ENCODE measurements at regions not wholly inside any gene's neighbourhood (a gene's known extent, or its start where the extent isn't known, plus 50 kb on each side); places are given as distances from the start of the nearest gene placed in this dataset.

- no peak overlapping the region for H2AFZ ChIP-seq (ENCODE audit: low read depth, low read length)
- no peak for DNase-seq (ENCODE audit: low read depth)
- H3K4me1 ChIP-seq (ENCODE audit: insufficient read depth, low read length), result no peaks in the 10 kb centered on the region
- no peak overlapping the region for H3K27ac ChIP-seq (ENCODE audit: low read depth, low read length)
- H3K4me3 ChIP-seq (ENCODE audit: insufficient read depth, low read depth, low read length), result no peak overlapping the region
- H3K9me3 Mint-ChIP-seq (ENCODE audit: unreplicated experiment), result peaks cover 8% of the 10 kb centered on the region
- no peak for TF ChIP-seq EZH2 (IDR thresholded peaks at IDR 0.05; ENCODE audit: insufficient read depth, low read length)
- TF ChIP-seq CTCF (IDR thresholded peaks at IDR 0.05; ENCODE audit: insufficient read depth, low read depth, low read length), result no peak
- FAIRE-seq, result no peak
- no peaks in the 10 kb centered on the region for H3K36me3 Mint-ChIP-seq (ENCODE audit: low read depth, unreplicated experiment)
- H3K9ac ChIP-seq (ENCODE audit: low read length), result no peak overlapping the region
- no peaks in the 10 kb centered on the region for H3K27me3 Mint-ChIP-seq (ENCODE audit: low read depth, unreplicated experiment)
- H3K4me1 Mint-ChIP-seq (ENCODE audit: low read depth, unreplicated experiment), result no peaks in the 10 kb centered on the region
- H3K79me2 ChIP-seq (ENCODE audit: insufficient read depth, low read length), result no peaks in the 10 kb centered on the region
- H3K4me3 Mint-ChIP-seq (ENCODE audit: unreplicated experiment), result no peak overlapping the region
- H4K20me1 ChIP-seq (ENCODE audit: insufficient read depth, low read length), result no peaks in the 10 kb centered on the region
- H3K36me3 ChIP-seq (ENCODE audit: insufficient read depth, low read length), result no peaks in the 10 kb centered on the region
- H3K4me2 ChIP-seq (ENCODE audit: low read length), result no peak overlapping the region
- H3K27me3 ChIP-seq (ENCODE audit: insufficient read depth, low read length), result no peaks in the 10 kb centered on the region
- no peak overlapping the region for H3K27ac Mint-ChIP-seq (ENCODE audit: unreplicated experiment)
- no peaks in the 10 kb centered on the region for H3K9me3 ChIP-seq (ENCODE audit: insufficient read depth, low read depth, low read length)
Observed at GRCh38 chr12:29880987-29881386, 97.2 kb upstream of the TMTC1 start.

- no peak for TF ChIP-seq EZH2 (IDR thresholded peaks at IDR 0.05; ENCODE audit: insufficient read depth, low read length)
- no peak for TF ChIP-seq CTCF (IDR thresholded peaks at IDR 0.05; ENCODE audit: insufficient read depth, low read depth, low read length)
- H3K36me3 Mint-ChIP-seq (ENCODE audit: low read depth, unreplicated experiment), result no peaks in the 10 kb centered on the region
- no peak overlapping the region for H3K27ac Mint-ChIP-seq (ENCODE audit: unreplicated experiment)
- Histone ChIP-seq H4K20me1 (ENCODE audit: insufficient read depth, low read length) (no peaks in the 10 kb centered on the region), H2AFZ (ENCODE audit: low read depth, low read length) (no peak overlapping the region), H3K36me3 (ENCODE audit: insufficient read depth, low read length) (no peaks in the 10 kb centered on the region), H3K9me3 (ENCODE audit: insufficient read depth, low read depth, low read length) (no peaks in the 10 kb centered on the region), H3K9ac (ENCODE audit: low read length) (no peak overlapping the region), H3K79me2 (ENCODE audit: insufficient read depth, low read length) (no peaks in the 10 kb centered on the region), H3K4me2 (ENCODE audit: low read length) (no peak overlapping the region), H3K4me3 (ENCODE audit: insufficient read depth, low read depth, low read length) (no peak overlapping the region), H3K4me1 (ENCODE audit: insufficient read depth, low read length) (no peaks in the 10 kb centered on the region), H3K27me3 (ENCODE audit: insufficient read depth, low read length) (no peaks in the 10 kb centered on the region), H3K27ac (ENCODE audit: low read depth, low read length) (no peak overlapping the region)
- H3K4me1 Mint-ChIP-seq (ENCODE audit: low read depth, unreplicated experiment), result no peaks in the 10 kb centered on the region
- FAIRE-seq (no peak), DNase-seq (ENCODE audit: low read depth) (no peak)
- peaks cover 6% of the 10 kb centered on the region for H3K9me3 Mint-ChIP-seq (ENCODE audit: unreplicated experiment)
- no peak overlapping the region for H3K4me3 Mint-ChIP-seq (ENCODE audit: unreplicated experiment)
- no peaks in the 10 kb centered on the region for H3K27me3 Mint-ChIP-seq (ENCODE audit: low read depth, unreplicated experiment)
Observed at GRCh38 chr12:29879606-29880308, 96.0 kb upstream of the TMTC1 start.

- Histone ChIP-seq H2AFZ (ENCODE audit: low read depth, low read length) (no peak overlapping the region), H3K4me2 (ENCODE audit: low read length) (no peak overlapping the region), H3K9ac (ENCODE audit: low read length) (no peak overlapping the region), H3K4me3 (ENCODE audit: insufficient read depth, low read depth, low read length) (no peak overlapping the region), H4K20me1 (ENCODE audit: insufficient read depth, low read length) (no peaks in the 10 kb centered on the region), H3K9me3 (ENCODE audit: insufficient read depth, low read depth, low read length) (no peaks in the 10 kb centered on the region), H3K36me3 (ENCODE audit: insufficient read depth, low read length) (no peaks in the 10 kb centered on the region), H3K79me2 (ENCODE audit: insufficient read depth, low read length) (no peaks in the 10 kb centered on the region), H3K4me1 (ENCODE audit: insufficient read depth, low read length) (no peaks in the 10 kb centered on the region), H3K27ac (ENCODE audit: low read depth, low read length) (no peak overlapping the region), H3K27me3 (ENCODE audit: insufficient read depth, low read length) (no peaks in the 10 kb centered on the region)
- Mint-ChIP-seq H3K9me3 (ENCODE audit: unreplicated experiment) (peaks cover 3% of the 10 kb centered on the region), H3K4me1 (ENCODE audit: low read depth, unreplicated experiment) (no peaks in the 10 kb centered on the region), H3K4me3 (ENCODE audit: unreplicated experiment) (no peak overlapping the region), H3K27me3 (ENCODE audit: low read depth, unreplicated experiment) (no peaks in the 10 kb centered on the region), H3K36me3 (ENCODE audit: low read depth, unreplicated experiment) (no peaks in the 10 kb centered on the region), H3K27ac (ENCODE audit: unreplicated experiment) (no peak overlapping the region)
- FAIRE-seq (no peak), DNase-seq (ENCODE audit: low read depth) (no peak)
- TF ChIP-seq EZH2 (IDR thresholded peaks at IDR 0.05; ENCODE audit: insufficient read depth, low read length) (no peak), CTCF (IDR thresholded peaks at IDR 0.05; ENCODE audit: insufficient read depth, low read depth, low read length) (no peak)
Observed at GRCh38 chr12:29869946-29870345, 86.2 kb upstream of the TMTC1 start.
